Naive thymus-derived CD4-positive, alpha-beta T cell (primary cell): ENCODE measurements at regions not wholly inside any gene's neighbourhood (a gene's known extent, or its start where the extent isn't known, plus 50 kb on each side); places are given as distances from the start of the nearest gene placed in this dataset.

Experiments used
- ATAC-seq: fragments of 150-1000 bp; cut with Tn5 transposase; 2 replicates; pipeline ENCODE4 v1.10.0; 2021; ENCODE audit warnings: mild to moderate bottlenecking, moderate library complexity
- CTCF ChIA-PET: fragments of 350-600 bp; sonication (Branson Sonifier 250); formaldehyde crosslinking; loops from one replicate; lab custom pipeline; 2021; ENCODE audit warnings: antibody characterized with exemption; lab: Charles Lee
- POLR2A ChIA-PET: fragments of 350-600 bp; sonication (Branson Sonifier 250); formaldehyde crosslinking; loops from one replicate; lab custom pipeline; 2021; ENCODE audit warnings: antibody characterized with exemption, inconsistent platforms; lab: Charles Lee
- DNase-seq, 9 donors: peaks; one replicate each; pipeline versions ENCODE4 v3.0.0 to v3.0.0-alpha.2; 2020 to 2022; ENCODE audit warnings: mixed read lengths in 1 of 9
- H3K27ac ChIP-seq: one replicate; pipeline ENCODE4 v1.7.0; 2013; ENCODE audit warnings: mild to moderate bottlenecking, low read depth, low read length, moderate library complexity
- H3K27me3 ChIP-seq, 2 donors: one replicate each; pipeline ENCODE4 v1.7.0; 2013; ENCODE audit warnings: low read length in 2 of 2, mild to moderate bottlenecking in 2 of 2, moderate library complexity in 2 of 2; ENCODE audit not compliant: control insufficient read depth in 2 of 2, insufficient read depth in 2 of 2
- H3K36me3 ChIP-seq, 3 experiments: 1 replicate in 2 of 3; 2 replicates in 1 of 3; pipeline ENCODE4 v1.7.0; 2013; ENCODE audit warnings: low read length in 3 of 3, mild to moderate bottlenecking in 3 of 3, moderate library complexity in 1 of 3; ENCODE audit not compliant: insufficient read depth in 3 of 3, control insufficient read depth in 2 of 3
- H3K4me1 ChIP-seq, 2 donors: one replicate each; pipeline ENCODE4 v1.7.0; 2013; ENCODE audit warnings: low read length in 2 of 2, mild to moderate bottlenecking in 2 of 2, moderate library complexity in 1 of 2; ENCODE audit not compliant: control insufficient read depth in 2 of 2, insufficient read depth in 2 of 2
- H3K4me3 ChIP-seq: 2 replicates; pipeline ENCODE4 v1.7.0; 2013; ENCODE audit warnings: mild to moderate bottlenecking, low read length
- H3K9me3 ChIP-seq, 3 experiments: 1 replicate in 2 of 3; 2 replicates in 1 of 3; pipeline ENCODE4 v1.7.0; 2013; ENCODE audit warnings: low read length in 3 of 3; ENCODE audit not compliant: control insufficient read depth in 2 of 3
- H3K27ac Mint-ChIP-seq, 9 donors: one replicate each; pipeline ENCODE4 v1.8.0; 2020 to 2022; ENCODE audit warnings: mixed read lengths in 9 of 9, mild to moderate bottlenecking in 8 of 9, moderate library complexity in 5 of 9, inconsistent platforms in 2 of 9
- H3K27me3 Mint-ChIP-seq, 5 donors: one replicate each; pipeline ENCODE4 v1.8.0; 2021 to 2022; ENCODE audit warnings: mixed read lengths in 5 of 5, mild to moderate bottlenecking in 1 of 5
- H3K36me3 Mint-ChIP-seq, 5 donors: one replicate each; pipeline ENCODE4 v1.8.0; 2020 to 2022; ENCODE audit warnings: mixed read lengths in 5 of 5, mild to moderate bottlenecking in 3 of 5, inconsistent platforms in 1 of 5
- H3K4me1 Mint-ChIP-seq, 7 donors: one replicate each; pipeline ENCODE4 v1.8.0; 2020 to 2022; ENCODE audit warnings: mixed read lengths in 7 of 7, mild to moderate bottlenecking in 3 of 7, inconsistent platforms in 1 of 7
- H3K4me3 Mint-ChIP-seq, 10 donors: one replicate each; pipeline ENCODE4 v1.8.0; 2020 to 2022; ENCODE audit warnings: mild to moderate bottlenecking in 10 of 10, mixed read lengths in 10 of 10, moderate library complexity in 6 of 10, inconsistent platforms in 2 of 10
- H3K9me3 Mint-ChIP-seq, 11 donors: one replicate each; pipeline ENCODE4 v1.8.0; 2020 to 2022; ENCODE audit warnings: mixed read lengths in 11 of 11, mild to moderate bottlenecking in 4 of 11, inconsistent platforms in 1 of 11, moderate library complexity in 1 of 11
- intact Hi-C, 2 donors: fragments of 100-400 bp; cut with micrococcal nuclease; formaldehyde crosslinking; loops; one replicate each; pipeline ENCODE4 v1.15.1; 2023

- Histone ChIP-seq H3K4me3 (no peak overlapping the region), H3K36me3 (no peaks in the 10 kb centered on the region), H3K9me3 (peaks cover 0 to 4% (median 0%) of the 10 kb centered on the region in 3 experiments), H3K4me1 (no peaks in the 10 kb centered on the region), H3K27me3 (no peaks in the 10 kb centered on the region), H3K27ac (no peak overlapping the region)
- Mint-ChIP-seq H3K27me3 (no peaks in the 10 kb centered on the region), H3K4me3 (no peak overlapping the region), H3K9me3 (peaks cover 0 to 15% (median 9%) of the 10 kb centered on the region in 11 donors), H3K4me1 (no peaks in the 10 kb centered on the region), H3K27ac (no peak overlapping the region), H3K36me3 (no peaks in the 10 kb centered on the region)
- ChIA-PET CTCF (interaction anchor here (0.7 kb wide), 1 partner anchor 94 kb away, joined by 4 read pairs; no protein-coding TSS in a partner anchor), POLR2A (no interaction called here)
- intact Hi-C loops: no loop called here
- DNase-seq: no peak
- no peak for ATAC-seq
Measured at GRCh38 chr16:52368859-52369258, 178.1 kb downstream of the TOX3 start.

GRCh38 chr16:52367821-52368220, 179.1 kb downstream of the TOX3 start:
- CTCF ChIA-PET: no interaction called here
- intact Hi-C loops: no loop called here
- H3K4me1 ChIP-seq: no peaks in the 10 kb centered on the region
- POLR2A ChIA-PET: no interaction called here
- no peaks in the 10 kb centered on the region for H3K27me3 Mint-ChIP-seq
- no peak for DNase-seq
- no peak overlapping the region for H3K4me3 ChIP-seq
- no peak overlapping the region for H3K27ac ChIP-seq
- no peak overlapping the region for H3K27ac Mint-ChIP-seq
- H3K9me3 Mint-ChIP-seq: peaks cover 0 to 15% (median 7%) of the 10 kb centered on the region in 11 donors
- H3K27me3 ChIP-seq: no peaks in the 10 kb centered on the region
- H3K36me3 ChIP-seq: no peaks in the 10 kb centered on the region
- no peak for ATAC-seq
- H3K36me3 Mint-ChIP-seq: no peaks in the 10 kb centered on the region
- no peaks in the 10 kb centered on the region for H3K4me1 Mint-ChIP-seq
- no peak overlapping the region for H3K4me3 Mint-ChIP-seq
- H3K9me3 ChIP-seq: peaks cover 0 to 5% (median 0%) of the 10 kb centered on the region in 3 experiments

- no peak for DNase-seq
- ChIA-PET POLR2A (no interaction called here), CTCF (no interaction called here)
- H3K36me3 Mint-ChIP-seq: no peaks in the 10 kb centered on the region
- no peaks in the 10 kb centered on the region for H3K27me3 Mint-ChIP-seq
- intact Hi-C loops: no loop called here
- no peak for ATAC-seq
- H3K4me3 Mint-ChIP-seq: no peak overlapping the region
- H3K9me3 Mint-ChIP-seq: peaks cover 0 to 16% (median 7%) of the 10 kb centered on the region in 11 donors
- Histone ChIP-seq H3K36me3 (no peaks in the 10 kb centered on the region), H3K4me1 (no peaks in the 10 kb centered on the region), H3K27me3 (no peaks in the 10 kb centered on the region), H3K4me3 (no peak overlapping the region), H3K27ac (no peak overlapping the region), H3K9me3 (peaks cover 0 to 8% (median 0%) of the 10 kb centered on the region in 3 experiments)
- H3K4me1 Mint-ChIP-seq: no peaks in the 10 kb centered on the region
- H3K27ac Mint-ChIP-seq: no peak overlapping the region
Measured at GRCh38 chr16:52366983-52367382, 180.0 kb downstream of the TOX3 start.

GRCh38 chr16:52364500-52364899, 182.4 kb downstream of the TOX3 start:
- no peak overlapping the region for H3K4me3 Mint-ChIP-seq
- H3K27me3 ChIP-seq: no peaks in the 10 kb centered on the region
- H3K36me3 ChIP-seq: no peaks in the 10 kb centered on the region
- no peaks in the 10 kb centered on the region for H3K36me3 Mint-ChIP-seq
- ChIA-PET CTCF (no interaction called here), POLR2A (no interaction called here)
- H3K4me1 ChIP-seq: no peaks in the 10 kb centered on the region
- intact Hi-C loops: no loop called here
- H3K4me3 ChIP-seq: no peak overlapping the region
- ATAC-seq (no peak), DNase-seq (no peak)
- no peak overlapping the region for H3K27ac Mint-ChIP-seq
- no peaks in the 10 kb centered on the region for H3K27me3 Mint-ChIP-seq
- H3K4me1 Mint-ChIP-seq: no peaks in the 10 kb centered on the region
- H3K9me3 ChIP-seq: peaks cover 0 to 8% (median 0%) of the 10 kb centered on the region in 3 experiments
- peaks cover 0 to 34% (median 7%) of the 10 kb centered on the region in 11 donors for H3K9me3 Mint-ChIP-seq
- no peak overlapping the region for H3K27ac ChIP-seq

- Mint-ChIP-seq H3K9me3 (peaks cover 0 to 40% (median 8%) of the 10 kb centered on the region in 11 donors), H3K27me3 (no peaks in the 10 kb centered on the region), H3K4me1 (no peaks in the 10 kb centered on the region), H3K36me3 (no peaks in the 10 kb centered on the region), H3K4me3 (no peak overlapping the region), H3K27ac (no peak overlapping the region)
- ATAC-seq: no peak
- no peaks in the 10 kb centered on the region for H3K27me3 ChIP-seq
- intact Hi-C loops: no loop called here
- H3K27ac ChIP-seq: no peak overlapping the region
- CTCF ChIA-PET: no interaction called here
- no peak overlapping the region for H3K4me3 ChIP-seq
- POLR2A ChIA-PET: no interaction called here
- H3K36me3 ChIP-seq: no peaks in the 10 kb centered on the region
- no peaks in the 10 kb centered on the region for H3K4me1 ChIP-seq
- DNase-seq: no peak
- peaks cover 0 to 8% (median 0%) of the 10 kb centered on the region in 3 experiments for H3K9me3 ChIP-seq
Measured at GRCh38 chr16:52363082-52363481, 183.9 kb downstream of the TOX3 start.

- H3K9me3 ChIP-seq: peaks cover 0 to 2% (median 0%) of the 10 kb centered on the region in 3 experiments
- H3K4me1 ChIP-seq: no peaks in the 10 kb centered on the region
- no peaks in the 10 kb centered on the region for H3K27me3 ChIP-seq
- H3K36me3 ChIP-seq: no peaks in the 10 kb centered on the region
- no peak overlapping the region for H3K27ac Mint-ChIP-seq
- no peaks in the 10 kb centered on the region for H3K27me3 Mint-ChIP-seq
- ChIA-PET POLR2A (no interaction called here), CTCF (no interaction called here)
- H3K27ac ChIP-seq: no peak overlapping the region
- DNase-seq (no peak), ATAC-seq (no peak)
- H3K4me3 ChIP-seq: no peak overlapping the region
- intact Hi-C loops: no loop called here
- no peaks in the 10 kb centered on the region for H3K4me1 Mint-ChIP-seq
- no peak overlapping the region for H3K4me3 Mint-ChIP-seq
- peaks cover 0 to 46% (median 13%) of the 10 kb centered on the region in 11 donors for H3K9me3 Mint-ChIP-seq
- H3K36me3 Mint-ChIP-seq: no peaks in the 10 kb centered on the region
Measured at GRCh38 chr16:52357711-52358110, 189.2 kb downstream of the TOX3 start.

- Mint-ChIP-seq H3K27me3 (no peaks in the 10 kb centered on the region), H3K4me3 (no peak overlapping the region), H3K9me3 (peaks cover 3 to 27% (median 14%) of the 10 kb centered on the region in 11 donors), H3K4me1 (no peaks in the 10 kb centered on the region), H3K36me3 (no peaks in the 10 kb centered on the region), H3K27ac (no peak overlapping the region)
- Histone ChIP-seq H3K36me3 (no peaks in the 10 kb centered on the region), H3K27me3 (no peaks in the 10 kb centered on the region), H3K4me1 (no peaks in the 10 kb centered on the region), H3K4me3 (no peak overlapping the region), H3K9me3 (no peaks in the 10 kb centered on the region), H3K27ac (no peak overlapping the region)
- ChIA-PET CTCF (no interaction called here), POLR2A (no interaction called here)
- DNase-seq (no peak), ATAC-seq (no peak)
- intact Hi-C loops: no loop called here
Measured at GRCh38 chr16:52353249-52353648, 193.7 kb downstream of the TOX3 start.
